Large intestine (tissue), 3 donors: ENCODE measurements at regions not wholly inside any gene's neighbourhood (a gene's known extent, or its start where the extent isn't known, plus 50 kb on each side); places are given as distances from the start of the nearest gene placed in this dataset.
A peak's percentile ranks its signal among the peaks of the same experiment; 100 is the strongest.

Source experiments
- DNase-seq, 2 donors: peaks; one replicate each; pipeline versions ENCODE4 v3.0.0 to v3.0.0-alpha.2; 2013
- H3K27ac ChIP-seq: one replicate; pipeline ENCODE4 v1.5.1; 2013; ENCODE audit warnings: low read length
- H3K27me3 ChIP-seq: 2 replicates; pipeline ENCODE4 v1.6.1; 2013; ENCODE audit warnings: low read length; ENCODE audit not compliant: control insufficient read depth, insufficient read depth
- H3K36me3 ChIP-seq: 2 replicates; pipeline ENCODE4 v1.6.1; 2013; ENCODE audit warnings: low read length; ENCODE audit not compliant: control insufficient read depth, insufficient read depth
- H3K4me1 ChIP-seq: one replicate; pipeline ENCODE4 v1.6.1; 2013; ENCODE audit warnings: low read length; ENCODE audit not compliant: control insufficient read depth, insufficient read depth
- H3K4me3 ChIP-seq: one replicate; pipeline ENCODE4 v1.5.1; 2013; ENCODE audit warnings: low read length
- H3K9me3 ChIP-seq: one replicate; pipeline ENCODE4 v1.6.1; 2013; ENCODE audit warnings: mild to moderate bottlenecking, low read depth, low read length, moderate library complexity; ENCODE audit not compliant: control insufficient read depth
- WGBS: methylation state at CpG from one replicate; pipeline ENCODE4 v1.1.5; 2013; ENCODE audit warnings: low lambda C conversion rate; ENCODE audit not compliant: insufficient coverage; 5-methylcytosine and 5-hydroxymethylcytosine counted together

GRCh38 chr3:184659797-184660301 lies 52.0 kb downstream of the MAGEF1 start:
- Histone ChIP-seq H3K4me1 (peaks cover 10% of the 10 kb centered on the region), H3K4me3 (no peak overlapping the region), H3K27ac (no peak overlapping the region), H3K36me3 (no peaks in the 10 kb centered on the region), H3K9me3 (no peaks in the 10 kb centered on the region), H3K27me3 (no peaks in the 10 kb centered on the region)
- WGBS = no CpG with 5 or more reads among the region's 10 CpGs
- DNase-seq = no peak

- Histone ChIP-seq H3K27me3 (no peaks in the 10 kb centered on the region), H3K4me3 (no peak overlapping the region), H3K4me1 (peaks cover 10% of the 10 kb centered on the region), H3K36me3 (no peaks in the 10 kb centered on the region), H3K27ac (no peak overlapping the region), H3K9me3 (peaks cover 3% of the 10 kb centered on the region)
- 83% methylated on average over 1 of the region's 10 CpGs for WGBS
- no peak for DNase-seq
Measured at GRCh38 chr3:184658223-184658928, 53.5 kb downstream of the MAGEF1 start.

GRCh38 chr3:184656829-184657681 lies 54.8 kb downstream of the MAGEF1 start:
- DNase-seq = no peak
- Histone ChIP-seq H3K9me3 (peaks cover 3% of the 10 kb centered on the region), H3K4me1 (peaks cover 10% of the 10 kb centered on the region), H3K27ac (no peak overlapping the region), H3K27me3 (no peaks in the 10 kb centered on the region), H3K4me3 (no peak overlapping the region), H3K36me3 (no peaks in the 10 kb centered on the region)
- WGBS = no CpG with 5 or more reads among the region's 10 CpGs

GRCh38 chr3:184656458-184656828 lies 55.4 kb downstream of the MAGEF1 start:
- Histone ChIP-seq H3K27ac (no peak overlapping the region), H3K4me1 (peaks cover 10% of the 10 kb centered on the region), H3K9me3 (peaks cover 3% of the 10 kb centered on the region), H3K4me3 (no peak overlapping the region), H3K36me3 (no peaks in the 10 kb centered on the region), H3K27me3 (no peaks in the 10 kb centered on the region)
- WGBS = 80% methylated on average over 1 of the region's 5 CpGs
- no peak for DNase-seq

- Histone ChIP-seq H3K4me1 (peaks cover 10% of the 10 kb centered on the region), H3K9me3 (peaks cover 3% of the 10 kb centered on the region), H3K27ac (no peak overlapping the region), H3K4me3 (no peak overlapping the region), H3K27me3 (no peaks in the 10 kb centered on the region), H3K36me3 (no peaks in the 10 kb centered on the region)
- no CpG with 5 or more reads among the region's 2 CpGs for WGBS
- DNase-seq = no peak
Measured at GRCh38 chr3:184655597-184655996, 56.3 kb downstream of the MAGEF1 start.

- no peaks in the 10 kb centered on the region for H3K27me3 ChIP-seq
- peaks cover 3% of the 10 kb centered on the region for H3K9me3 ChIP-seq
- peaks cover 4% of the 10 kb centered on the region for H3K4me1 ChIP-seq
- no peak for DNase-seq
- no peak overlapping the region for H3K4me3 ChIP-seq
- H3K36me3 ChIP-seq = no peaks in the 10 kb centered on the region
- H3K27ac ChIP-seq = no peak overlapping the region
Measured at GRCh38 chr3:184654375-184654774, 57.5 kb downstream of the MAGEF1 start.

- Histone ChIP-seq H3K4me3 (no peak overlapping the region), H3K9me3 (peaks cover 3% of the 10 kb centered on the region), H3K4me1 (peaks cover 2% of the 10 kb centered on the region), H3K27ac (no peak overlapping the region), H3K27me3 (no peaks in the 10 kb centered on the region), H3K36me3 (no peaks in the 10 kb centered on the region)
- DNase-seq = no peak
- WGBS = no CpG with 5 or more reads among the region's 6 CpGs
Measured at GRCh38 chr3:184652465-184652864, 59.4 kb downstream of the MAGEF1 start.

GRCh38 chr3:184651904-184652303 lies 60.0 kb downstream of the MAGEF1 start:
- Histone ChIP-seq H3K27ac (no peak overlapping the region), H3K27me3 (no peaks in the 10 kb centered on the region), H3K4me1 (peaks cover 2% of the 10 kb centered on the region), H3K4me3 (no peak overlapping the region), H3K36me3 (no peaks in the 10 kb centered on the region), H3K9me3 (peaks cover 3% of the 10 kb centered on the region)
- 92% methylated on average over 2 of the region's 6 CpGs for WGBS
- DNase-seq = no peak

GRCh38 chr3:184648636-184649035 lies 63.2 kb downstream of the MAGEF1 start:
- no peak overlapping the region for H3K4me3 ChIP-seq
- peaks cover 12% of the 10 kb centered on the region for H3K4me1 ChIP-seq
- no peaks in the 10 kb centered on the region for H3K36me3 ChIP-seq
- peak in 1 of 2 donors; percentile 31 for DNase-seq
- H3K9me3 ChIP-seq = no peaks in the 10 kb centered on the region
- WGBS = no CpG with 5 or more reads among the region's 10 CpGs
- no peaks in the 10 kb centered on the region for H3K27me3 ChIP-seq
- H3K27ac ChIP-seq = no peak overlapping the region

GRCh38 chr3:184647405-184647936 lies 64.4 kb downstream of the MAGEF1 start:
- H3K9me3 ChIP-seq = no peaks in the 10 kb centered on the region
- WGBS = no CpG with 5 or more reads among the region's 7 CpGs
- no peak for DNase-seq
- no peaks in the 10 kb centered on the region for H3K27me3 ChIP-seq
- H3K4me1 ChIP-seq = peaks cover 17% of the 10 kb centered on the region
- H3K36me3 ChIP-seq = no peaks in the 10 kb centered on the region
- no peak overlapping the region for H3K27ac ChIP-seq
- no peak overlapping the region for H3K4me3 ChIP-seq
